ENCODE measurements at regions not wholly inside any gene's neighbourhood (a gene's known extent, or its start where the extent isn't known, plus 50 kb on each side); places are given as distances from the start of the nearest gene placed in this dataset.

- H3K36me3 ChIP-seq (ENCODE audit: control insufficient read depth in 4 of 4, insufficient read depth in 4 of 4, low read length in 4 of 4): no peaks in the 10 kb centered on the region
- DNase-seq: no peak
- TF ChIP-seq, protein P1, sequence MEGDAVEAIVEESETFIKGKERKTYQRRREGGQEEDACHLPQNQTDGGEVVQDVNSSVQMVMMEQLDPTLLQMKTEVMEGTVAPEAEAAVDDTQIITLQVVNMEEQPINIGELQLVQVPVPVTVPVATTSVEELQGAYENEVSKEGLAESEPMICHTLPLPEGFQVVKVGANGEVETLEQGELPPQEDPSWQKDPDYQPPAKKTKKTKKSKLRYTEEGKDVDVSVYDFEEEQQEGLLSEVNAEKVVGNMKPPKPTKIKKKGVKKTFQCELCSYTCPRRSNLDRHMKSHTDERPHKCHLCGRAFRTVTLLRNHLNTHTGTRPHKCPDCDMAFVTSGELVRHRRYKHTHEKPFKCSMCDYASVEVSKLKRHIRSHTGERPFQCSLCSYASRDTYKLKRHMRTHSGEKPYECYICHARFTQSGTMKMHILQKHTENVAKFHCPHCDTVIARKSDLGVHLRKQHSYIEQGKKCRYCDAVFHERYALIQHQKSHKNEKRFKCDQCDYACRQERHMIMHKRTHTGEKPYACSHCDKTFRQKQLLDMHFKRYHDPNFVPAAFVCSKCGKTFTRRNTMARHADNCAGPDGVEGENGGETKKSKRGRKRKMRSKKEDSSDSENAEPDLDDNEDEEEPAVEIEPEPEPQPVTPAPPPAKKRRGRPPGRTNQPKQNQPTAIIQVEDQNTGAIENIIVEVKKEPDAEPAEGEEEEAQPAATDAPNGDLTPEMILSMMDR (IDR thresholded peaks at IDR 0.05; ENCODE audit: control extremely low read depth, extremely low read depth): no peak
- no peaks in the 10 kb centered on the region for H3K27me3 ChIP-seq (ENCODE audit: control insufficient read depth in 3 of 3, insufficient read depth in 3 of 3, low read length in 2 of 3)
- no peak overlapping the region for H3K4me3 ChIP-seq
- H3K9me3 ChIP-seq (ENCODE audit: control insufficient read depth in 4 of 4, insufficient read depth in 3 of 4, low read length in 3 of 4): no peaks in the 10 kb centered on the region
- no peak overlapping the region for H3K27ac ChIP-seq (ENCODE audit: low read depth in 1 of 2, low read length in 1 of 2)
- H3K9ac ChIP-seq (ENCODE audit: insufficient read depth in 1 of 2, low read length in 2 of 2): no peak overlapping the region
- no peak for ATAC-seq (ENCODE audit: insufficient read depth, low FRiP score)
- H3K4me1 ChIP-seq (ENCODE audit: control insufficient read depth in 5 of 5, insufficient read depth in 5 of 5, low read length in 5 of 5): no peaks in the 10 kb centered on the region
- WGBS, 2 donors: 85 to 90% methylated on average over 6 of the region's 6 CpGs
These were observed 1719.3 kb downstream of the HACE1 start for GRCh38 chr6:103140308-103141027.

- ATAC-seq (ENCODE audit: insufficient read depth, low FRiP score) (no peak), DNase-seq (no peak)
- TF ChIP-seq, protein P1 (IDR thresholded peaks at IDR 0.05; ENCODE audit: control extremely low read depth, extremely low read depth): no peak
- no peak overlapping the region for H3K27ac ChIP-seq (ENCODE audit: low read depth in 1 of 2, low read length in 1 of 2)
- H3K4me3 ChIP-seq: no peak overlapping the region
- H3K4me1 ChIP-seq (ENCODE audit: control insufficient read depth in 5 of 5, insufficient read depth in 5 of 5, low read length in 5 of 5): no peaks in the 10 kb centered on the region
- no peak overlapping the region for H3K9ac ChIP-seq (ENCODE audit: insufficient read depth in 1 of 2, low read length in 2 of 2)
- no peaks in the 10 kb centered on the region for H3K36me3 ChIP-seq (ENCODE audit: control insufficient read depth in 4 of 4, insufficient read depth in 4 of 4, low read length in 4 of 4)
- no peaks in the 10 kb centered on the region for H3K9me3 ChIP-seq (ENCODE audit: control insufficient read depth in 4 of 4, insufficient read depth in 3 of 4, low read length in 3 of 4)
- H3K27me3 ChIP-seq (ENCODE audit: control insufficient read depth in 3 of 3, insufficient read depth in 3 of 3, low read length in 2 of 3): no peaks in the 10 kb centered on the region
These were observed 1720.3 kb downstream of the HACE1 start for GRCh38 chr6:103139377-103139776.

DNA sequence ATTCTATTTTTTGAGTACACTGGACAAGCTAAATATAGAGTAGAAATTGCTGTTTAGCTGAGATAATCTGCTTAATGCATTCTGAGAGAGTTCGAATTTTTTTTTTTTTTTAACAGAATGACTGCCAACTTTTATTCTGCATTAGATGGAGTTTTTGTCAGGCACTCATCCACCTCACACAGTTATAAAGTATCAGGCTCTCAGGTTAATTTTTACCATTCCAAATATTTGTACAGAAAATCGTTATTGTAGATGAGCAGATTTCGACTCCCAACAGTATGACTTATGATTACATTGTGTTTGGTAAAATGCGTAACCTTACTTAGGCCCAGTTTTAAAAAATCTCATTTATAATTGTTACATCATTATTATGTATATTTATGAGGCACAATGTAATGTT lies 1731.0 kb downstream of the GRIK2 start:
- Histone ChIP-seq H3K4me1 (ENCODE audit: control insufficient read depth in 5 of 5, insufficient read depth in 5 of 5, low read length in 5 of 5) (no peaks in the 10 kb centered on the region), H3K4me3 (no peak overlapping the region), H3K9me3 (ENCODE audit: control insufficient read depth in 4 of 4, insufficient read depth in 3 of 4, low read length in 3 of 4) (no peaks in the 10 kb centered on the region), H3K27ac (ENCODE audit: low read depth in 1 of 2, low read length in 1 of 2) (no peak overlapping the region), H3K27me3 (ENCODE audit: control insufficient read depth in 3 of 3, insufficient read depth in 3 of 3, low read length in 2 of 3) (no peaks in the 10 kb centered on the region), H3K36me3 (ENCODE audit: control insufficient read depth in 4 of 4, insufficient read depth in 4 of 4, low read length in 4 of 4) (no peaks in the 10 kb centered on the region), H3K9ac (ENCODE audit: insufficient read depth in 1 of 2, low read length in 2 of 2) (no peak overlapping the region)
- DNase-seq (no peak), ATAC-seq (ENCODE audit: insufficient read depth, low FRiP score) (no peak)
- TF ChIP-seq, protein P1 (IDR thresholded peaks at IDR 0.05; ENCODE audit: control extremely low read depth, extremely low read depth): no peak
- WGBS, 2 donors: 78 to 88% methylated on average over 4 of the region's 4 CpGs
